Thyroid gland (tissue), 4 donors: ENCODE measurements at regions not wholly inside any gene's neighbourhood (a gene's known extent, or its start where the extent isn't known, plus 50 kb on each side); places are given as distances from the start of the nearest gene placed in this dataset.
"Not testable (repeated sequence)": the region's sequence is repeated elsewhere in the genome, so short reads cannot be mapped to it uniquely, and the experiment has no call there.

Experiments
- DNase-seq, 2 donors: peaks; one replicate each; pipeline ENCODE4 v3.0.0-alpha.2; 2019
- H3K27ac ChIP-seq, 3 donors: fragments of 200-600 bp; sonication (generic); 1 replicate in 2 of 3; 2 replicates in 1 of 3; pipeline ENCODE4 v1.5.1; 2016 to 2019; ENCODE audit warnings: mild to moderate bottlenecking in 1 of 3, moderate library complexity in 1 of 3
- H3K27me3 ChIP-seq: fragments of 200-600 bp; sonication (generic); one replicate; pipeline ENCODE4 v1.5.1; 2019
- H3K36me3 ChIP-seq, 2 donors: fragments of 200-600 bp; sonication (generic); one replicate each; pipeline ENCODE4 v1.5.1; 2016 to 2019
- H3K4me1 ChIP-seq, 2 donors: fragments of 200-600 bp; sonication (generic); one replicate each; pipeline ENCODE4 v1.5.1; 2017 to 2019
- H3K4me3 ChIP-seq, 3 donors: fragments of 200-600 bp; sonication (generic); replicated peaks in 1 of 3; 1 replicate in 2 of 3; 2 replicates in 1 of 3; pipeline ENCODE4 v1.5.1; 2016; ENCODE audit warnings: mild to moderate bottlenecking in 1 of 3
- H3K9me3 ChIP-seq: fragments of 200-600 bp; sonication (generic); one replicate; pipeline ENCODE4 v1.5.1; 2017
- POLR2A ChIP-seq, 2 donors: fragments of 450-650 bp; IDR thresholded peaks; one replicate each; pipeline ENCODE4 v1.6.1; 2017; ENCODE audit warnings: antibody characterized with exemption in 2 of 2, mild to moderate bottlenecking in 2 of 2, moderate library complexity in 1 of 2
- whole genome bisulfite sequencing, 2 donors: methylation state at CpG; one replicate each; pipeline ENCODE4 v1.1.5; 2017; 5-methylcytosine and 5-hydroxymethylcytosine counted together
- intact Hi-C: fragments of 100-400 bp; cut with DNase I; formaldehyde crosslinking; loops from one replicate; pipeline ENCODE4 v1.15.1; 2023
- TF ChIP-seq, protein P1 (sequence below), 6 experiments: fragments of 200-600 bp in 3 of 6; fragments of 450-650 bp in 3 of 6; sonication (generic) in 3 of 6; IDR thresholded peaks; one replicate each; pipeline ENCODE4 v1.5.1; 2016 to 2019; ENCODE audit warnings: antibody characterized with exemption in 6 of 6, mild to moderate bottlenecking in 2 of 6, inconsistent platforms in 1 of 6, moderate library complexity in 1 of 6

- Histone ChIP-seq H3K27ac (no peak overlapping the region), H3K4me3 (no peak overlapping the region), H3K36me3 (no peaks in the 10 kb centered on the region), H3K4me1 (no peaks in the 10 kb centered on the region), H3K27me3 (no peaks in the 10 kb centered on the region), H3K9me3 (no peaks in the 10 kb centered on the region)
- intact Hi-C loops = no loop called here
- no peak for TF ChIP-seq POLR2A (IDR thresholded peaks at IDR 0.05)
- TF ChIP-seq, protein P1, sequence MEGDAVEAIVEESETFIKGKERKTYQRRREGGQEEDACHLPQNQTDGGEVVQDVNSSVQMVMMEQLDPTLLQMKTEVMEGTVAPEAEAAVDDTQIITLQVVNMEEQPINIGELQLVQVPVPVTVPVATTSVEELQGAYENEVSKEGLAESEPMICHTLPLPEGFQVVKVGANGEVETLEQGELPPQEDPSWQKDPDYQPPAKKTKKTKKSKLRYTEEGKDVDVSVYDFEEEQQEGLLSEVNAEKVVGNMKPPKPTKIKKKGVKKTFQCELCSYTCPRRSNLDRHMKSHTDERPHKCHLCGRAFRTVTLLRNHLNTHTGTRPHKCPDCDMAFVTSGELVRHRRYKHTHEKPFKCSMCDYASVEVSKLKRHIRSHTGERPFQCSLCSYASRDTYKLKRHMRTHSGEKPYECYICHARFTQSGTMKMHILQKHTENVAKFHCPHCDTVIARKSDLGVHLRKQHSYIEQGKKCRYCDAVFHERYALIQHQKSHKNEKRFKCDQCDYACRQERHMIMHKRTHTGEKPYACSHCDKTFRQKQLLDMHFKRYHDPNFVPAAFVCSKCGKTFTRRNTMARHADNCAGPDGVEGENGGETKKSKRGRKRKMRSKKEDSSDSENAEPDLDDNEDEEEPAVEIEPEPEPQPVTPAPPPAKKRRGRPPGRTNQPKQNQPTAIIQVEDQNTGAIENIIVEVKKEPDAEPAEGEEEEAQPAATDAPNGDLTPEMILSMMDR (IDR thresholded peaks at IDR 0.05) = no peak
- DNase-seq = no peak
Measured at GRCh38 chr5:173392172-173392571, 64.0 kb upstream of the STC2 start.

DNA sequence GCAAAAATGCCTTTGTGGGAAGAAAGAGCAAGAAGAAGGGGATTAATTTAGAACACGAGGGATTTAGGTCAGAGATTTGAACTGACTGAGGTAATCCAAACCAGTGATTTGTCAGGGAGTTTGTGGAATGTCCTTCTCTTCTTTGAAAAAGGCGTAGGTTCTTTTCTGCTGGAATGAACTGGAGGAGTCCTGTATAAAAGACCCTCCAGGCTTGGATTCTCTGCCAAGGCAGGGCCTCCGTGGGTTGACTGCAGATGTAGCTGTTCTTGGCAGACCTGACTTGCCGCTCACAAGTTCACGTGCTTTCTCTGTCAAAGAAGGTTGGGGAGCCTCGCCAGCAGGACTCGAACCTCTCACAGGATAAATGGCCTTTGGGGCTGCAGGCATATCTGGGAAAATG is 62.8 kb upstream of the STC2 start:
- Histone ChIP-seq H3K27ac (no peak overlapping the region), H3K4me1 (no peaks in the 10 kb centered on the region), H3K27me3 (no peaks in the 10 kb centered on the region), H3K9me3 (no peaks in the 10 kb centered on the region), H3K36me3 (no peaks in the 10 kb centered on the region), H3K4me3 (no peak overlapping the region)
- no peak for DNase-seq
- 69 to 82% methylated on average over 7 of the region's 7 CpGs for WGBS, 2 donors
- no peak for TF ChIP-seq POLR2A (IDR thresholded peaks at IDR 0.05)
- TF ChIP-seq, protein P1 (IDR thresholded peaks at IDR 0.05) = no peak
- intact Hi-C loops = no loop called here

DNA sequence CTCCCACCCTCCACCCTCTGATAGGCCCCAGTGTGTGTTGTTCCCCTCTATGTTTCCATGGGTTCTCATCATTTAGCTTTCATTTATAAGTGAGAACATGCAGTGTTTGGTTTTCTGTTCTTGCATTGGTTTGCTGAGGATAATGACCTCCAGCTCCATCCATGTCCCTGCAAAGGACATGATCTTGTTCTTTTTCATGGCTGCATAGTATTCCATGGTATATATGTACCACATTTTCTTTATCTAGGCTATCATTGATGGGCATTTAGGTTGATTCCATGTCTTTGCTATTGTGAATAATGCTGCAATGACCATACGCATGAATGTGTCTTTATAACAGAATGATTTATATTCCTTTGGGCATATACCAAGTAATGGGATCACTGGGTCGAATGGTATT is 59.1 kb upstream of the STC2 start:
- WGBS, 2 donors = 92 to 93% methylated on average over 2 of the region's 2 CpGs
- H3K36me3 ChIP-seq, intact Hi-C loops, H3K27me3 ChIP-seq, H3K4me3 ChIP-seq, H3K4me1 ChIP-seq, DNase-seq, H3K27ac ChIP-seq, H3K9me3 ChIP-seq: not testable (repeated sequence)

DNA sequence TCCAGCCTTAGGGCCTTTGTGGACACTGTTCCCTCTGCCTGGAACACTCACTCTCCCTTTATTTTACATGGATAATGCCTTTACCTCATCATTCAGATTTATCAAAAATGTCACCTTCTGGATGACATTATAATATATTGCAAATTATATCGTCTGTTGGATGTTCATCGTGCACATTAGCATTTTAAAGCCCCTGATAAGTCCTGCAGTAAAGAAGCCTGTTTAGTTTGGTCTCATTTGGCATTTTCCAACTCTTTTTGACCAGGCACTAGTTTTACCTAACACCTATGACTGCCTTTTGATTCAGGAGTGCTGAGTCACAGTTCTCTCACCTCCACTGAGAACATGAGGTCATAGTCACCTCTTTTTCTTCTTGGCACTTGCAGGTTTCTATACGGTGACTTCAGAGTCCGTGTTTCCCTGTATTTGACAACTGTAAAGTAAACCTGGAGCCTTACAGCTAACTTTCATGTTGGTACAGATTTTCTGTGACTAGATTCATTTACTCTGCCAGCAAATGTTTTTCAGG is 57.7 kb upstream of the STC2 start:
- Histone ChIP-seq H3K4me3 (no peak overlapping the region), H3K27ac (no peak overlapping the region), H3K4me1 (no peaks in the 10 kb centered on the region), H3K36me3 (no peaks in the 10 kb centered on the region), H3K9me3 (no peaks in the 10 kb centered on the region), H3K27me3 (no peaks in the 10 kb centered on the region)
- TF ChIP-seq POLR2A (IDR thresholded peaks at IDR 0.05) = no peak
- TF ChIP-seq, protein P1 (IDR thresholded peaks at IDR 0.05) = no peak
- intact Hi-C loops = no loop called here
- WGBS, 2 donors = 88 to 92% methylated on average over 4 of the region's 4 CpGs
- DNase-seq = no peak

- no peak for DNase-seq
- TF ChIP-seq, protein P1 (IDR thresholded peaks at IDR 0.05) = no peak
- TF ChIP-seq POLR2A (IDR thresholded peaks at IDR 0.05) = no peak
- Histone ChIP-seq H3K4me3 (no peak overlapping the region), H3K27ac (no peak overlapping the region), H3K4me1 (no peaks in the 10 kb centered on the region), H3K27me3 (no peaks in the 10 kb centered on the region), H3K36me3 (no peaks in the 10 kb centered on the region), H3K9me3 (no peaks in the 10 kb centered on the region)
- intact Hi-C loops = no loop called here
- 80 to 91% methylated on average over 4 of the region's 4 CpGs for WGBS, 2 donors
Measured at GRCh38 chr5:173383711-173384110, 55.5 kb upstream of the STC2 start.

GRCh38 chr5:173378727-173379126 is 50.5 kb upstream of the STC2 start:
- Histone ChIP-seq H3K27ac (no peak overlapping the region), H3K9me3 (no peaks in the 10 kb centered on the region), H3K36me3 (no peaks in the 10 kb centered on the region), H3K27me3 (no peaks in the 10 kb centered on the region), H3K4me1 (no peaks in the 10 kb centered on the region), H3K4me3 (no peak overlapping the region)
- intact Hi-C loops = no loop called here
- no peak for TF ChIP-seq POLR2A (IDR thresholded peaks at IDR 0.05)
- TF ChIP-seq, protein P1 (IDR thresholded peaks at IDR 0.05) = no peak
- WGBS, 2 donors = 100% methylated on average over 3 of the region's 3 CpGs
- no peak for DNase-seq
